ENCODE measurements at regions not wholly inside any gene's neighbourhood (a gene's known extent, or its start where the extent isn't known, plus 50 kb on each side); places are given as distances from the start of the nearest gene placed in this dataset.

DNA sequence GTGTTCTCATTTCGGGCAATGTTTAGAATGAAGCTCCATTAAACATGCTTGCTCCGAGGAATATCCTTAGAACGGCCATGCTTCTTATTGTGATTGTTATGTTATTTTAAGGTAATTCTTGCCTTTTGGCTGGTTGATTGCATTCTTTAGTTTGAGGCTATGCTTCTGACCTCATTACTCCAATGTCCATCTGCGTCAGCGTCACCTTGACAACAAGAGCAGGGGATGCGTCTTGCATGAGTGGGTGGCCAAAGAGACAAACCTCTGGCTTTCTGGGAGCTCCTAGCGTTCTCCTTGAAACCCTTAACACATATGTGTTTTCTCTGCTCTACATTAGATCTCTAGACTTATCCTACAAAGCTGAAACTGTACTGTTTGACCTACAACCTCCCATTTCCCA is 184.3 kb downstream of the THBS2 start:
- intact Hi-C loops (cut with micrococcal nuclease; ENCODE audit: unreplicated experiment) = no loop called here

DNA sequence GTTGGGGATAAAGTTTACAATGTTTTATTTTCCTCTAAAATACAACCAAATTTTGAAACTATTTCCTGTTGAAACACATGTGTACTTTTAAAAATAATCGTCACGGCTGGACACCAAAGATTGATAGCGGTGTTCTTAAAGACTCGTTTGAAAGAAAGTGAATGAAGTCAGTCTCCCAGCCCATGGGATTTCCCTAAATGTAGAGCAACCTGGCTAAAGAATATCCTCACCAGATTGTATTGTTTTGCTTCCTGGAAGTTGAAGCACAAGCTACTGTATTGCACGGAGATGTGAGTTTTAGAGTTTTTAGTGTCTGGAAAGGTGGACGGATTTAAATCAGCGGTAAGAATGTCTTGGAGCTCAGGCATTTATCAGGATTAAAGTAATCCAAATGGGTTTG is 189.5 kb downstream of the THBS2 start:
- TF ChIP-seq, protein P1, sequence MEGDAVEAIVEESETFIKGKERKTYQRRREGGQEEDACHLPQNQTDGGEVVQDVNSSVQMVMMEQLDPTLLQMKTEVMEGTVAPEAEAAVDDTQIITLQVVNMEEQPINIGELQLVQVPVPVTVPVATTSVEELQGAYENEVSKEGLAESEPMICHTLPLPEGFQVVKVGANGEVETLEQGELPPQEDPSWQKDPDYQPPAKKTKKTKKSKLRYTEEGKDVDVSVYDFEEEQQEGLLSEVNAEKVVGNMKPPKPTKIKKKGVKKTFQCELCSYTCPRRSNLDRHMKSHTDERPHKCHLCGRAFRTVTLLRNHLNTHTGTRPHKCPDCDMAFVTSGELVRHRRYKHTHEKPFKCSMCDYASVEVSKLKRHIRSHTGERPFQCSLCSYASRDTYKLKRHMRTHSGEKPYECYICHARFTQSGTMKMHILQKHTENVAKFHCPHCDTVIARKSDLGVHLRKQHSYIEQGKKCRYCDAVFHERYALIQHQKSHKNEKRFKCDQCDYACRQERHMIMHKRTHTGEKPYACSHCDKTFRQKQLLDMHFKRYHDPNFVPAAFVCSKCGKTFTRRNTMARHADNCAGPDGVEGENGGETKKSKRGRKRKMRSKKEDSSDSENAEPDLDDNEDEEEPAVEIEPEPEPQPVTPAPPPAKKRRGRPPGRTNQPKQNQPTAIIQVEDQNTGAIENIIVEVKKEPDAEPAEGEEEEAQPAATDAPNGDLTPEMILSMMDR (conservative IDR thresholded peaks at IDR 0.05) = no peak
- no peak for TF ChIP-seq EZH2 (IDR thresholded peaks at IDR 0.05; ENCODE audit: low read depth)
- Histone ChIP-seq H3K36me3 (ENCODE audit: low read depth) (no peaks in the 10 kb centered on the region), H4K20me1 (ENCODE audit: insufficient read depth) (no peaks in the 10 kb centered on the region), H3K4me3 (no peak overlapping the region), H3K27ac (no peak overlapping the region), H3K27me3 (ENCODE audit: insufficient read depth, low read depth) (peaks cover 72% of the 10 kb centered on the region), H3K9me2 (ENCODE audit: insufficient read depth) (no peaks in the 10 kb centered on the region), H3K4me2 (no peak overlapping the region), H3K4me1 (replicated peaks; ENCODE audit: insufficient read depth) (no peaks in the 10 kb centered on the region), H3K9me3 (ENCODE audit: insufficient read depth, low read depth) (no peaks in the 10 kb centered on the region), H2AFZ (no peak overlapping the region), H3F3A (ENCODE audit: insufficient read depth, low read depth) (no peaks in the 10 kb centered on the region), H3K79me2 (ENCODE audit: low read depth) (no peaks in the 10 kb centered on the region)
- DNase-seq = no peak
- intact Hi-C loops (cut with micrococcal nuclease; ENCODE audit: unreplicated experiment) = no loop called here
- ChIA-PET CTCF (no interaction called here), POLR2A (ENCODE audit: unreplicated experiment) (no interaction called here)
- no TSS peak for BruUV-seq (replicated peaks)

More for the DNA sequence above, 184.3 kb downstream of the THBS2 start:
- H2AFZ ChIP-seq = no peak overlapping the region
- H3K27ac ChIP-seq = no peak overlapping the region
- CTCF ChIA-PET = no interaction called here
- no peak for DNase-seq
- TF ChIP-seq, protein P1 (conservative IDR thresholded peaks at IDR 0.05) = no peak
- TF ChIP-seq EZH2 (IDR thresholded peaks at IDR 0.05; ENCODE audit: low read depth) = no peak
- no peaks in the 10 kb centered on the region for H3K4me1 ChIP-seq (replicated peaks; ENCODE audit: insufficient read depth)
- H4K20me1 ChIP-seq (ENCODE audit: insufficient read depth) = no peaks in the 10 kb centered on the region
- H3K9me2 ChIP-seq (ENCODE audit: insufficient read depth) = no peaks in the 10 kb centered on the region
- peaks cover 70% of the 10 kb centered on the region for H3K27me3 ChIP-seq (ENCODE audit: insufficient read depth, low read depth)
- H3K4me3 ChIP-seq = no peak overlapping the region
- H3K4me2 ChIP-seq = no peak overlapping the region
- H3K36me3 ChIP-seq (ENCODE audit: low read depth) = no peaks in the 10 kb centered on the region
- POLR2A ChIA-PET (ENCODE audit: unreplicated experiment) = no interaction called here
- no peaks in the 10 kb centered on the region for H3K79me2 ChIP-seq (ENCODE audit: low read depth)
- no peaks in the 10 kb centered on the region for H3F3A ChIP-seq (ENCODE audit: insufficient read depth, low read depth)
- no TSS peak for BruUV-seq (replicated peaks)
- H3K9me3 ChIP-seq (ENCODE audit: insufficient read depth, low read depth) = no peaks in the 10 kb centered on the region

DNA sequence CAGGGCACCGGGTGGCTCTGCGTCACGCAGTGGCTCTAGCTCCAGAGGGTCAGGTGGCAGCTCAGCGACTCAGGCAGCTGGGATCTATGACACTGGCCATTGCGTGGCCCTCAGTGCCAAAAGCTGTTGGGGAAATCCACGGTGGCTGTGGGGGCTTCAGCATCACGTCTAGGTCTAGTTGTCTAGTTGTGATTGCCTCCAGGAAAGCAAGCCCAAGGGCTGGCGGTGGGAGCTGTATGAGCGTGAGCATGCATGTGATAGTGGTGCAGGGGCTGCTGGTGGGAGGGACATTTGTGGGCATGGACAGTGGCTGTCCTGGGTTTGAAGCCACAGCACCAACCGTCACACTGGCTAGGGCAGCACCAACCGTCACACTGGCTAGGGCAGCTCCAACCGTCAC is 191.4 kb downstream of the THBS2 start:
- H3F3A ChIP-seq (ENCODE audit: insufficient read depth, low read depth) = no peaks in the 10 kb centered on the region
- H2AFZ ChIP-seq = no peak overlapping the region
- H3K9me3 ChIP-seq (ENCODE audit: insufficient read depth, low read depth) = no peaks in the 10 kb centered on the region
- no peaks in the 10 kb centered on the region for H3K36me3 ChIP-seq (ENCODE audit: low read depth)
- intact Hi-C loops (cut with micrococcal nuclease; ENCODE audit: unreplicated experiment) = no loop called here
- no peak overlapping the region for H3K4me3 ChIP-seq
- no peak overlapping the region for H3K4me2 ChIP-seq
- no peak for DNase-seq
- no peaks in the 10 kb centered on the region for H3K4me1 ChIP-seq (replicated peaks; ENCODE audit: insufficient read depth)
- no peaks in the 10 kb centered on the region for H3K79me2 ChIP-seq (ENCODE audit: low read depth)
- no peak overlapping the region for H3K27ac ChIP-seq
- no peaks in the 10 kb centered on the region for H3K9me2 ChIP-seq (ENCODE audit: insufficient read depth)
- BruUV-seq (replicated peaks) = no TSS peak
- peaks cover 72% of the 10 kb centered on the region for H3K27me3 ChIP-seq (ENCODE audit: insufficient read depth, low read depth)
- CTCF ChIA-PET = no interaction called here
- POLR2A ChIA-PET (ENCODE audit: unreplicated experiment) = no interaction called here
- H4K20me1 ChIP-seq (ENCODE audit: insufficient read depth) = no peaks in the 10 kb centered on the region
- TF ChIP-seq EZH2 (IDR thresholded peaks at IDR 0.05; ENCODE audit: low read depth) = no peak
- TF ChIP-seq, protein P1 (conservative IDR thresholded peaks at IDR 0.05) = no peak
